ENCODE measurements at regions not wholly inside any gene's neighbourhood (a gene's known extent, or its start where the extent isn't known, plus 50 kb on each side); places are given as distances from the start of the nearest gene placed in this dataset.

DNA sequence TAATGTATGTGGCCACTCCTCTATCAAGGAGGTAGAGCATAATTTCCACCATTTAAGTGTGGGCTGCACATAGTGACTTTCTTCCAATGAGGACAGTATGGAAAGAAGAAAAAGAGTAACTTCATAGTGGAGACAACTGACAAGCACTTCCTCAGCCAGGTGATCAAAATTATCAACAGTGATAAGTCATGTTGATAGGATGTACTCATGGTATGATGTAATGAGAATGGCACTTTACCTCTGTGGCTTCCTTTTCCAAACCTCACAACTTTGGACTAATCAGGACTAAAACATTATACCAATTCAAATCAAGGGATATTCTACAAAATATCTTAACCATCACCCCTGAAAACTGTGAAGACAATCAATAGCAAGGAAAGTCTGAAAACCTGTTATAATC lies 302.3 kb upstream of the CITED2 start:
- Mint-ChIP-seq H3K27ac (no peak overlapping the region), H3K4me3 (no peak overlapping the region), H3K9me3 (no peaks in the 10 kb centered on the region)

GRCh38 chr6:139666284-139666683 lies 291.8 kb upstream of the CITED2 start:
- Mint-ChIP-seq H3K4me1 (ENCODE audit: low read depth) (peaks cover 9% of the 10 kb centered on the region), H3K4me3 (no peak overlapping the region), H3K27me3 (ENCODE audit: insufficient read depth) (peaks cover 2% of the 10 kb centered on the region), H3K9me3 (peaks cover 8% of the 10 kb centered on the region; the same call in 1 of the 2 replicates), H3K27ac (no peak overlapping the region), H3K36me3 (ENCODE audit: low read depth) (peaks cover 13% of the 10 kb centered on the region)
- DNase-seq, result no peak
- TF ChIP-seq, protein P1, sequence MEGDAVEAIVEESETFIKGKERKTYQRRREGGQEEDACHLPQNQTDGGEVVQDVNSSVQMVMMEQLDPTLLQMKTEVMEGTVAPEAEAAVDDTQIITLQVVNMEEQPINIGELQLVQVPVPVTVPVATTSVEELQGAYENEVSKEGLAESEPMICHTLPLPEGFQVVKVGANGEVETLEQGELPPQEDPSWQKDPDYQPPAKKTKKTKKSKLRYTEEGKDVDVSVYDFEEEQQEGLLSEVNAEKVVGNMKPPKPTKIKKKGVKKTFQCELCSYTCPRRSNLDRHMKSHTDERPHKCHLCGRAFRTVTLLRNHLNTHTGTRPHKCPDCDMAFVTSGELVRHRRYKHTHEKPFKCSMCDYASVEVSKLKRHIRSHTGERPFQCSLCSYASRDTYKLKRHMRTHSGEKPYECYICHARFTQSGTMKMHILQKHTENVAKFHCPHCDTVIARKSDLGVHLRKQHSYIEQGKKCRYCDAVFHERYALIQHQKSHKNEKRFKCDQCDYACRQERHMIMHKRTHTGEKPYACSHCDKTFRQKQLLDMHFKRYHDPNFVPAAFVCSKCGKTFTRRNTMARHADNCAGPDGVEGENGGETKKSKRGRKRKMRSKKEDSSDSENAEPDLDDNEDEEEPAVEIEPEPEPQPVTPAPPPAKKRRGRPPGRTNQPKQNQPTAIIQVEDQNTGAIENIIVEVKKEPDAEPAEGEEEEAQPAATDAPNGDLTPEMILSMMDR (IDR thresholded peaks at IDR 0.05), result no peak

More for the DNA sequence above, 302.3 kb upstream of the CITED2 start:
- no peak for DNase-seq
- TF ChIP-seq, protein P1 (IDR thresholded peaks at IDR 0.05), result no peak
- Mint-ChIP-seq H3K36me3 (ENCODE audit: low read depth) (no peaks in the 10 kb centered on the region; the same call in 1 of the 2 replicates), H3K27me3 (ENCODE audit: insufficient read depth) (no peaks in the 10 kb centered on the region), H3K4me1 (ENCODE audit: low read depth) (peaks cover 15% of the 10 kb centered on the region)

- peaks cover 9% of the 10 kb centered on the region for H3K4me1 Mint-ChIP-seq (ENCODE audit: low read depth)
- peaks cover 8% of the 10 kb centered on the region; the same call in 1 of the 2 replicates for H3K9me3 Mint-ChIP-seq
- H3K27ac Mint-ChIP-seq, result no peak overlapping the region
- H3K4me3 Mint-ChIP-seq, result no peak overlapping the region
- peaks cover 2% of the 10 kb centered on the region for H3K27me3 Mint-ChIP-seq (ENCODE audit: insufficient read depth)
- DNase-seq, result no peak
- TF ChIP-seq, protein P1 (IDR thresholded peaks at IDR 0.05), result no peak
- peaks cover 13% of the 10 kb centered on the region for H3K36me3 Mint-ChIP-seq (ENCODE audit: low read depth)
Measured at GRCh38 chr6:139663996-139664395, 289.5 kb upstream of the CITED2 start.

GRCh38 chr6:139659711-139660110 lies 285.3 kb upstream of the CITED2 start:
- Mint-ChIP-seq H3K27ac (no peak overlapping the region), H3K36me3 (ENCODE audit: low read depth) (peaks cover 13% of the 10 kb centered on the region), H3K9me3 (peaks cover 8% of the 10 kb centered on the region; the same call in 1 of the 2 replicates), H3K4me3 (no peak overlapping the region), H3K4me1 (ENCODE audit: low read depth) (no peaks in the 10 kb centered on the region; the same call in 1 of the 2 replicates), H3K27me3 (ENCODE audit: insufficient read depth) (peaks cover 2% of the 10 kb centered on the region)
- TF ChIP-seq, protein P1 (IDR thresholded peaks at IDR 0.05), result no peak
- DNase-seq, result no peak

- Mint-ChIP-seq H3K27me3 (ENCODE audit: insufficient read depth) (peaks cover 2% of the 10 kb centered on the region), H3K9me3 (peaks cover 8% of the 10 kb centered on the region; the same call in 1 of the 2 replicates), H3K36me3 (ENCODE audit: low read depth) (peaks cover 11% of the 10 kb centered on the region), H3K4me3 (no peak overlapping the region), H3K27ac (no peak overlapping the region), H3K4me1 (ENCODE audit: low read depth) (no peaks in the 10 kb centered on the region)
- TF ChIP-seq, protein P1 (IDR thresholded peaks at IDR 0.05), result no peak
- DNase-seq, result no peak
Measured at GRCh38 chr6:139659196-139659595, 284.7 kb upstream of the CITED2 start.

GRCh38 chr6:139657119-139657518 lies 282.7 kb upstream of the CITED2 start:
- H3K4me3 Mint-ChIP-seq, result no peak overlapping the region
- DNase-seq, result no peak
- H3K27me3 Mint-ChIP-seq (ENCODE audit: insufficient read depth), result no peaks in the 10 kb centered on the region
- H3K9me3 Mint-ChIP-seq, result no peaks in the 10 kb centered on the region
- TF ChIP-seq, protein P1 (IDR thresholded peaks at IDR 0.05), result no peak
- no peak overlapping the region for H3K27ac Mint-ChIP-seq
- H3K4me1 Mint-ChIP-seq (ENCODE audit: low read depth), result no peaks in the 10 kb centered on the region
- H3K36me3 Mint-ChIP-seq (ENCODE audit: low read depth), result no peaks in the 10 kb centered on the region

Measured in HFFc6 (cell line).